ENCODE measurements at regions not wholly inside any gene's neighbourhood (a gene's known extent, or its start where the extent isn't known, plus 50 kb on each side); places are given as distances from the start of the nearest gene placed in this dataset.

GRCh38 chr13:73772449-73773167 lies 361.6 kb downstream of the KLF12 start:
- Histone ChIP-seq H3K36me3 (no peaks in the 10 kb centered on the region), H3K9me3 (no peaks in the 10 kb centered on the region), H3K4me1 (ENCODE audit: insufficient read depth) (peaks cover 2% of the 10 kb centered on the region), H3K27me3 (no peaks in the 10 kb centered on the region), H3K27ac (no peak overlapping the region), H3K4me3 (no peak overlapping the region)
- DNase-seq, result no peak
- 83 to 98% (median 96%) methylated on average over 8 of the region's 8 CpGs for WGBS, 3 donors
- TF ChIP-seq POLR2A (IDR thresholded peaks at IDR 0.05) (no peak), EP300 (IDR thresholded peaks at IDR 0.05) (no peak), CTCF (IDR thresholded peaks at IDR 0.05) (no peak)
- intact Hi-C loops (cut with DNase I), result no loop called here

GRCh38 chr13:73767747-73768315 lies 366.4 kb downstream of the KLF12 start:
- H3K4me1 ChIP-seq (ENCODE audit: insufficient read depth), result peaks cover 10% of the 10 kb centered on the region
- DNase-seq, result no peak
- TF ChIP-seq CTCF (IDR thresholded peaks at IDR 0.05) (no peak), EP300 (IDR thresholded peaks at IDR 0.05) (no peak)
- WGBS, 3 donors, result 84 to 85% (median 84%) methylated on average over 4 of the region's 4 CpGs
- H3K4me3 ChIP-seq, result no peak overlapping the region
- intact Hi-C loops (cut with DNase I), result no loop called here
- no peaks in the 10 kb centered on the region for H3K27me3 ChIP-seq
- peak overlapping the region in 1 of 2 donors; percentile 65 for H3K27ac ChIP-seq
- H3K36me3 ChIP-seq, result no peaks in the 10 kb centered on the region
- H3K9me3 ChIP-seq, result no peaks in the 10 kb centered on the region

GRCh38 chr13:73767191-73767741 lies 366.9 kb downstream of the KLF12 start:
- no peak overlapping the region for H3K4me3 ChIP-seq
- TF ChIP-seq CTCF (IDR thresholded peaks at IDR 0.05), result no peak
- TF ChIP-seq EP300 (IDR thresholded peaks at IDR 0.05), result no peak
- TF ChIP-seq POLR2A (IDR thresholded peaks at IDR 0.05), result no peak
- H3K9me3 ChIP-seq, result no peaks in the 10 kb centered on the region
- DNase-seq, result no peak
- WGBS, 3 donors, result 59 to 69% (median 62%) methylated on average over 3 of the region's 3 CpGs
- H3K27ac ChIP-seq, result peak overlapping the region in 1 of 2 donors; percentile 65
- no peaks in the 10 kb centered on the region for H3K27me3 ChIP-seq
- H3K36me3 ChIP-seq, result no peaks in the 10 kb centered on the region
- intact Hi-C loops (cut with DNase I), result no loop called here
- peaks cover 10% of the 10 kb centered on the region for H3K4me1 ChIP-seq (ENCODE audit: insufficient read depth)

- peaks cover 10% of the 10 kb centered on the region for H3K4me1 ChIP-seq (ENCODE audit: insufficient read depth)
- H3K4me3 ChIP-seq, result no peak overlapping the region
- no peaks in the 10 kb centered on the region for H3K36me3 ChIP-seq
- DNase-seq, result peak; percentile 87 to 94 (median 92)
- intact Hi-C loops (cut with DNase I), result no loop called here
- 2 to 3% (median 2%) methylated on average over 12 of the region's 12 CpGs for WGBS, 3 donors
- TF ChIP-seq CTCF (IDR thresholded peaks at IDR 0.05) (no peak), EP300 (IDR thresholded peaks at IDR 0.05) (no peak), POLR2A (IDR thresholded peaks at IDR 0.05) (no peak)
- H3K9me3 ChIP-seq, result no peaks in the 10 kb centered on the region
- peak overlapping the region in 1 of 2 donors; percentile 65 for H3K27ac ChIP-seq
- H3K27me3 ChIP-seq, result no peaks in the 10 kb centered on the region
These were observed 368.4 kb downstream of the KLF12 start for GRCh38 chr13:73765651-73766384.

Measured in ovary (tissue), 7 donors.